HEK293T (cell line): ENCODE measurements at regions not wholly inside any gene's neighbourhood (a gene's known extent, or its start where the extent isn't known, plus 50 kb on each side); places are given as distances from the start of the nearest gene placed in this dataset.

Experiments used
- BHLHE40 ChIP-seq: fragments of 450-650 bp; IDR thresholded peaks from 2 replicates; pipeline ENCODE4 v1.6.1; 2016; ENCODE audit warnings: mild to moderate bottlenecking, moderate library complexity, borderline replicate concordance
- CTBP1 ChIP-seq: fragments of 450-650 bp; IDR thresholded peaks from 2 replicates; pipeline ENCODE4 v1.6.1; 2016; ENCODE audit warnings: borderline replicate concordance
- ELF4 ChIP-seq: fragments of 450-650 bp; IDR thresholded peaks from 2 replicates; pipeline ENCODE4 v1.6.1; 2017; ENCODE audit warnings: antibody characterized with exemption
- FOXM1 ChIP-seq: fragments of 450-650 bp; IDR thresholded peaks from 2 replicates; pipeline ENCODE4 v1.6.1; 2017; ENCODE audit warnings: mild to moderate bottlenecking, borderline replicate concordance
- HDGF ChIP-seq: fragments of 450-650 bp; IDR thresholded peaks from 2 replicates; pipeline ENCODE4 v1.6.1; 2017; ENCODE audit warnings: antibody characterized with exemption, borderline replicate concordance
- L3MBTL2 ChIP-seq: fragments of 450-650 bp; conservative IDR thresholded peaks from 2 replicates; pipeline ENCODE4 v1.6.1; 2016; ENCODE audit warnings: mild to moderate bottlenecking
- PKNOX1 ChIP-seq: fragments of 450-650 bp; IDR thresholded peaks from 2 replicates; pipeline ENCODE4 v1.6.1; 2016
- SP1 ChIP-seq: fragments of 450-650 bp; IDR thresholded peaks from 2 replicates; pipeline ENCODE4 v1.6.1; 2017
- TARDBP ChIP-seq: fragments of 450-650 bp; IDR thresholded peaks from 2 replicates; pipeline ENCODE4 v1.6.1; 2016
- ZNF384 ChIP-seq: fragments of 450-650 bp; IDR thresholded peaks from 2 replicates; pipeline ENCODE4 v1.6.1; 2016

- TF ChIP-seq HDGF (no peak), FOXM1 (no peak), ZNF384 (no peak), BHLHE40 (no peak), ELF4 (no peak), SP1 (no peak), L3MBTL2 (no peak), CTBP1 (no peak), PKNOX1 (no peak), TARDBP (no peak)
These were observed 168.1 kb downstream of the BARX2 start for GRCh38 chr11:129543515-129544290.
